K562 (cell line): ENCODE measurements at regions not wholly inside any gene's neighbourhood (a gene's known extent, or its start where the extent isn't known, plus 50 kb on each side); places are given as distances from the start of the nearest gene placed in this dataset.
A peak's percentile ranks its signal among the peaks of the same experiment; 100 is the strongest.

Experiments
- CBX3 ChIP-seq, 2 experiments: IDR thresholded peaks; 1 replicate in 1 of 2; 2 replicates in 1 of 2; pipeline ENCODE4 v1.6.1; 2012; ENCODE audit warnings: inconsistent platforms in 2 of 2, low read length in 2 of 2, borderline replicate concordance in 1 of 2, control low read depth in 1 of 2
- LCOR ChIP-seq: sonication (generic); formaldehyde crosslinking; IDR thresholded peaks from 2 replicates; pipeline ENCODE4 v1.8.0; 2022; ENCODE audit warnings: mild to moderate bottlenecking, missing genetic modification reagents
- MAX ChIP-seq: sonication (generic); formaldehyde crosslinking; IDR thresholded peaks from 2 replicates; pipeline ENCODE4 v1.9.0; 2022; ENCODE audit warnings: mild to moderate bottlenecking, missing genetic modification reagents
- MTA2 ChIP-seq: fragments of 450-650 bp; IDR thresholded peaks from 2 replicates; pipeline ENCODE4 v1.6.1; 2016; ENCODE audit warnings: low read depth
- NFATC3 ChIP-seq: fragments of 450-650 bp; IDR thresholded peaks from 2 replicates; pipeline ENCODE4 v1.6.1; 2017; ENCODE audit warnings: mild to moderate bottlenecking
- NRF1 ChIP-seq, 2 experiments: fragments of 450-650 bp; IDR thresholded peaks in 1 of 2; conservative IDR thresholded peaks in 1 of 2; 2 replicates each; pipeline ENCODE4 v1.6.1; 2014; ENCODE audit warnings: mild to moderate bottlenecking in 2 of 2
- PML ChIP-seq: IDR thresholded peaks from 2 replicates; pipeline ENCODE4 v1.6.1; 2012; ENCODE audit warnings: low read length, inconsistent platforms
- RBBP5 ChIP-seq: fragments of 200-600 bp; sonication (generic); IDR thresholded peaks from 2 replicates; pipeline ENCODE4 v1.6.1; 2012; ENCODE audit warnings: borderline replicate concordance, mild to moderate bottlenecking, low read length, control low read depth, inconsistent platforms; ENCODE audit not compliant: insufficient read depth, poor library complexity, severe bottlenecking
- SIN3A ChIP-seq, 2 experiments: fragments of 150-350 bp in 1 of 2; IDR thresholded peaks; 2 replicates each; pipeline ENCODE4 v1.6.1; 2011 to 2016; ENCODE audit warnings: borderline replicate concordance in 2 of 2, low read depth in 2 of 2, low read length in 2 of 2, mild to moderate bottlenecking in 2 of 2, moderate library complexity in 2 of 2; ENCODE audit not compliant: control insufficient read depth in 1 of 2
- SMAD4 ChIP-seq: fragments of 250-450 bp; sonication (Bioruptor Pico); conservative IDR thresholded peaks from 2 replicates; pipeline ENCODE4 v1.8.0; 2021; ENCODE audit warnings: inconsistent platforms, mild to moderate bottlenecking, moderate library complexity
- TARDBP ChIP-seq: fragments of 450-650 bp; IDR thresholded peaks from 2 replicates; pipeline ENCODE4 v1.6.1; 2016
- TEAD4 ChIP-seq, 2 experiments: sonication (generic) in 1 of 2; formaldehyde crosslinking in 1 of 2; IDR thresholded peaks; 2 replicates each; pipeline versions ENCODE4 v1.6.1 to v1.8.0; 2012 to 2022; ENCODE audit warnings: borderline replicate concordance in 1 of 2, inconsistent platforms in 1 of 2, low read length in 1 of 2, mild to moderate bottlenecking in 1 of 2, missing genetic modification reagents in 1 of 2
- VEZF1 ChIP-seq: fragments of 200-800 bp; sonication (Bioruptor generic); IDR thresholded peaks from 2 replicates; pipeline ENCODE4 v1.6.1; 2017; ENCODE audit warnings: missing genetic modification characterization, missing compliant biosample characterization
- ZBTB11 ChIP-seq, 3 experiments: fragments of 200-800 bp in 1 of 3; fragments of 250-450 bp in 1 of 3; fragments of 450-650 bp in 1 of 3; sonication (Bioruptor Pico) in 1 of 3; sonication (Bioruptor generic) in 1 of 3; formaldehyde crosslinking in 1 of 3; IDR thresholded peaks; 2 replicates each; pipeline versions ENCODE4 v1.6.1 to v1.8.0; 2016 to 2022; ENCODE audit warnings: mild to moderate bottlenecking in 2 of 3, missing genetic modification characterization in 2 of 3, missing compliant biosample characterization in 1 of 3, moderate library complexity in 1 of 3
- ZBTB26 ChIP-seq: fragments of 450-650 bp; formaldehyde crosslinking; IDR thresholded peaks from 2 replicates; pipeline ENCODE4 v1.4.0; 2022; ENCODE audit warnings: missing genetic modification characterization
- ZHX1 ChIP-seq: fragments of 150-350 bp; conservative IDR thresholded peaks from 2 replicates; pipeline ENCODE4 v1.6.1; 2014; ENCODE audit warnings: low read length
- ZNF140 ChIP-seq: fragments of 250-450 bp; sonication (Bioruptor Pico); IDR thresholded peaks from 2 replicates; pipeline ENCODE4 v1.8.0; 2021; ENCODE audit warnings: moderate library complexity, mild to moderate bottlenecking, inconsistent platforms
- ZNF668 ChIP-seq: fragments of 250-450 bp; sonication (Bioruptor Pico); IDR thresholded peaks from 2 replicates; pipeline ENCODE4 v1.8.0; 2022; ENCODE audit warnings: mild to moderate bottlenecking, inconsistent platforms

GRCh38 chr1:65021795-65022194 is 55.4 kb upstream of the JAK1 start (continued):
- TF ChIP-seq ZHX1 (no peak), NFATC3 (no peak; the same call in 1 of the 2 replicates), ZNF668 (CRISPR knock-in tag) (no peak), CBX3 (IDR thresholded peaks at IDR 0.05; ENCODE audit: borderline replicate concordance in 1 of 2, low read length in 2 of 2) (peak in 1 of 2 experiments; percentile 81; a peak in 1 of 3 replicates), SMAD4 (CRISPR knock-in tag) (peak; percentile 84), SIN3A (IDR thresholded peaks at IDR 0.05; ENCODE audit: borderline replicate concordance in 2 of 2, control insufficient read depth in 1 of 2, low read depth in 2 of 2, low read length in 2 of 2) (0 out of 4 replicates have a peak, but pooled peaks of 1 of the 2 experiments have one; percentile 43), PML (peak; percentile 96), TEAD4 (IDR thresholded peaks at IDR 0.05; ENCODE audit: low read length) (peak; percentile 99), TEAD4 (CRISPR knock-in tag; IDR thresholded peaks at IDR 0.05; ENCODE audit: borderline replicate concordance) (no peak), TARDBP (no peak), ZNF140 (CRISPR knock-in tag) (no peak), ZBTB26 (CRISPR knock-in tag) (no peak), VEZF1 (CRISPR knock-in tag) (no peak; the same call in 1 of the 2 replicates), MTA2 (peak; percentile 94), NRF1 (conservative IDR thresholded peaks at IDR 0.05 in 1 of 2, IDR thresholded peaks at IDR 0.05 in 1 of 2) (no peak), RBBP5 (no peak), ZBTB11 (CRISPR knock-in tag; IDR thresholded peaks at IDR 0.05) (0 out of 6 replicates have a peak, but pooled peaks of 1 of the 3 experiments have one; percentile 52), MAX (CRISPR knock-in tag) (no peak), LCOR (CRISPR knock-in tag) (peak; percentile 76; the same call in 1 of the 2 replicates)
